A549 (cell line): ENCODE measurements at regions not wholly inside any gene's neighbourhood (a gene's known extent, or its start where the extent isn't known, plus 50 kb on each side); places are given as distances from the start of the nearest gene placed in this dataset.

Experiments
- ATAC-seq, 2 experiments: fragments of 200-7000 bp in 1 of 2; fragments of >200 bp in 1 of 2; cut with Nextera tagmentation in 1 of 2; cut with Tn5 transposase in 1 of 2; 3 replicates each; pipeline versions ENCODE4 v1.8.0 to v1.9.1; 2018 to 2020; ENCODE audit warnings: mild to moderate bottlenecking in 1 of 2, moderate library complexity in 1 of 2
- CTCF ChIA-PET: fragments of 300-600 bp; sonication (Branson Sonifier 250); formaldehyde crosslinking; extraction: SDS; loops from one replicate; lab custom pipeline; 2021; ENCODE audit warnings: antibody characterized with exemption, inconsistent platforms; lab: Yijun Ruan, JAX
- POLR2A ChIA-PET: fragments of 350-600 bp; formaldehyde crosslinking; extraction: SDS; loops from one replicate; lab custom pipeline; 2021; ENCODE audit warnings: antibody characterized with exemption, inconsistent platforms; lab: Yijun Ruan, JAX
- DNase-seq, 2 experiments: peaks; one replicate each; pipeline versions ENCODE4 v3.0.0 to v3.0.0-alpha.2; 2011 to 2016; ENCODE audit warnings: low read depth in 1 of 2, low spot score in 1 of 2
- FAIRE-seq: peaks from 2 replicates; lab custom pipeline; 2011; peaks lifted over from hg19 to GRCh38; lab: Jason Lieb, UNC
- H3K27ac ChIP-seq, 2 experiments: fragments of >200 bp; sonication (Bioruptor Twin); formaldehyde crosslinking; 3 replicates each; pipeline ENCODE4 v1.5.1; 2016 to 2017
- H3K4me1 ChIP-seq: fragments of >200 bp; sonication (Bioruptor Twin); formaldehyde crosslinking; 3 replicates; pipeline ENCODE4 v1.6.1; 2016
- H3K4me2 ChIP-seq: fragments of >200 bp; sonication (Bioruptor Twin); formaldehyde crosslinking; 3 replicates; pipeline ENCODE4 v1.6.1; 2016
- H3K4me3 ChIP-seq: fragments of >200 bp; sonication (Bioruptor Twin); formaldehyde crosslinking; 3 replicates; pipeline ENCODE4 v1.5.1; 2016
- H3K9me3 ChIP-seq: fragments of >200 bp; sonication (Bioruptor Twin); formaldehyde crosslinking; 3 replicates; pipeline ENCODE4 v1.6.1; 2016
- CEBPB ChIP-seq, 2 experiments: fragments of >200 bp in 1 of 2; sonication (Bioruptor Twin) in 1 of 2; formaldehyde crosslinking in 1 of 2; IDR thresholded peaks; 2 replicates each; pipeline ENCODE4 v1.6.1; 2012 to 2016
- CTCF ChIP-seq: fragments of >200 bp; sonication (Bioruptor Twin); formaldehyde crosslinking; IDR thresholded peaks from 3 replicates; pipeline ENCODE4 v1.5.1; 2016
- EHMT2 ChIP-seq: fragments of 200-600 bp; sonication (generic); IDR thresholded peaks from 2 replicates; pipeline ENCODE4 v1.6.1; 2016; ENCODE audit warnings: antibody characterized with exemption, low read depth, mild to moderate bottlenecking, moderate library complexity
- FOSL2 ChIP-seq, 2 experiments: fragments of 450-650 bp in 1 of 2; fragments of >200 bp in 1 of 2; sonication (Bioruptor Twin) in 1 of 2; formaldehyde crosslinking; IDR thresholded peaks; 2 replicates each; pipeline versions ENCODE4 v1.5.0 to v1.6.1; 2016 to 2020; ENCODE audit warnings: mild to moderate bottlenecking in 1 of 2, moderate library complexity in 1 of 2
- FOXS1 ChIP-seq: fragments of 250-450 bp; sonication (Bioruptor Pico); IDR thresholded peaks from 2 replicates; pipeline ENCODE4 v1.5.0; 2020; ENCODE audit warnings: mild to moderate bottlenecking, moderate library complexity
- HOXB5 ChIP-seq: fragments of 250-450 bp; sonication (Bioruptor Pico); IDR thresholded peaks from 2 replicates; pipeline ENCODE4 v1.5.0; 2020; ENCODE audit warnings: mild to moderate bottlenecking, moderate library complexity
- JUNB ChIP-seq: fragments of >200 bp; sonication (Bioruptor Twin); formaldehyde crosslinking; IDR thresholded peaks from 2 replicates; pipeline ENCODE4 v1.6.1; 2016
- KDM5A ChIP-seq: fragments of 200-600 bp; sonication (generic); IDR thresholded peaks from 2 replicates; pipeline ENCODE4 v1.6.1; 2016; ENCODE audit warnings: antibody characterized with exemption, mild to moderate bottlenecking
- MAFK ChIP-seq: fragments of 450-650 bp; IDR thresholded peaks from 2 replicates; pipeline ENCODE4 v1.6.1; 2014; ENCODE audit not compliant: partially characterized antibody
- NFE2L2 ChIP-seq: fragments of 150-350 bp; conservative IDR thresholded peaks from 2 replicates; pipeline ENCODE4 v1.6.1; 2014; ENCODE audit warnings: low read length
- PHF8 ChIP-seq: fragments of 200-600 bp; sonication (generic); IDR thresholded peaks from 2 replicates; pipeline ENCODE4 v1.6.1; 2016; ENCODE audit warnings: low read depth, mild to moderate bottlenecking, antibody characterized with exemption, moderate library complexity, borderline replicate concordance
- POLR2AphosphoS2 ChIP-seq: conservative IDR thresholded peaks from 2 replicates; pipeline ENCODE4 v1.6.1; 2012; ENCODE audit warnings: low read length, improper control_type of control experiment, inconsistent platforms
- RARB ChIP-seq: fragments of 250-450 bp; sonication (Bioruptor Pico); IDR thresholded peaks from 2 replicates; pipeline ENCODE4 v1.8.0; 2021; ENCODE audit warnings: mild to moderate bottlenecking, moderate library complexity
- RCOR1 ChIP-seq: fragments of 150-350 bp; IDR thresholded peaks from 2 replicates; pipeline ENCODE4 v1.6.1; 2014; ENCODE audit warnings: antibody characterized with exemption, low read length, low read depth
- RNF2 ChIP-seq: fragments of 200-600 bp; sonication (generic); IDR thresholded peaks from 2 replicates; pipeline ENCODE4 v1.6.1; 2016; ENCODE audit warnings: low read depth, mild to moderate bottlenecking, antibody characterized with exemption, moderate library complexity, borderline replicate concordance
- WGBS: methylation state at CpG from one replicate; pipeline ENCODE4 v1.1.6; 2017; ENCODE audit errors: missing lambda C conversion rate; 5-methylcytosine and 5-hydroxymethylcytosine counted together
- TF ChIP-seq, protein P1 (sequence below): fragments of >200 bp; sonication (Bioruptor Twin); formaldehyde crosslinking; IDR thresholded peaks from 3 replicates; pipeline ENCODE4 v1.6.1; 2016

- TF ChIP-seq RNF2 = no peak
- TF ChIP-seq CEBPB (IDR thresholded peaks at IDR 0.05) = peak; percentile 92 to 94
- TF ChIP-seq, protein P1, sequence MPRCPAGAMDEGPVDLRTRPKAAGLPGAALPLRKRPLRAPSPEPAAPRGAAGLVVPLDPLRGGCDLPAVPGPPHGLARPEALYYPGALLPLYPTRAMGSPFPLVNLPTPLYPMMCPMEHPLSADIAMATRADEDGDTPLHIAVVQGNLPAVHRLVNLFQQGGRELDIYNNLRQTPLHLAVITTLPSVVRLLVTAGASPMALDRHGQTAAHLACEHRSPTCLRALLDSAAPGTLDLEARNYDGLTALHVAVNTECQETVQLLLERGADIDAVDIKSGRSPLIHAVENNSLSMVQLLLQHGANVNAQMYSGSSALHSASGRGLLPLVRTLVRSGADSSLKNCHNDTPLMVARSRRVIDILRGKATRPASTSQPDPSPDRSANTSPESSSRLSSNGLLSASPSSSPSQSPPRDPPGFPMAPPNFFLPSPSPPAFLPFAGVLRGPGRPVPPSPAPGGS = no peak
- TF ChIP-seq, all 56 proteins: peak for 2
Observed at GRCh38 chr5:143495110-143495509, 91.6 kb upstream of the NR3C1 start (continued).

DNA sequence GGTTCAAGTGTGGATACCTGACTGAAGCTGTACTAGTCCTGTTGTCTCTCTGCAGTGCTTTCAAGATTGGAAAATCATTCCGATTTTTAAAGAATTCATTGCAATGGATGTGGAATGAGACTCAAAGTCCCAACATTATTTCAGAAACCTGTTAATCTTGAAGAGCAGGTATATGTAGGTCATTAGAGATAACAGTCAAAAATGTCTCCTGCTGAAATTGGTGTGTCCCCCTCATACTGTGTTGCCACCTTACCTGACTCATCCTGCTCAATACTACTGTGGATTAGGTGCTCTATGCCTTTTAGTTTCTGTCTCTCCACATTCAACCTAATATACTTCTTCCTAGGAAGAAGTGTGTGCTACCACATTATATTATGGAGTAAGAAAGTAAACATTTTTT lies 91.1 kb upstream of the NR3C1 start:
- ChIA-PET CTCF (interaction anchor here (1.4 kb wide), 1 partner anchor 11 kb away, joined by 3 read pairs; no protein-coding TSS in a partner anchor), POLR2A (interaction anchor here (1.4 kb wide), 1 partner anchor 94 kb away, joined by 3 read pairs; no protein-coding TSS in a partner anchor)
- FAIRE-seq = no peak
- WGBS = 88% methylated on average over 1 of the region's 1 CpG
- no peak for DNase-seq
- Histone ChIP-seq H3K4me3 (no peak overlapping the region), H3K4me1 (peaks cover 72% of the 10 kb centered on the region), H3K27ac (peak overlapping the region; percentile 81 to 90), H3K4me2 (peak overlapping the region; percentile 72), H3K9me3 (peaks cover 4% of the 10 kb centered on the region; the same call in 2 of the 3 replicates)
- peak; percentile 14 to 15; a peak in 4 of 6 replicates for ATAC-seq
- TF ChIP-seq KDM5A = no peak
- TF ChIP-seq, protein P1 = no peak

DNA sequence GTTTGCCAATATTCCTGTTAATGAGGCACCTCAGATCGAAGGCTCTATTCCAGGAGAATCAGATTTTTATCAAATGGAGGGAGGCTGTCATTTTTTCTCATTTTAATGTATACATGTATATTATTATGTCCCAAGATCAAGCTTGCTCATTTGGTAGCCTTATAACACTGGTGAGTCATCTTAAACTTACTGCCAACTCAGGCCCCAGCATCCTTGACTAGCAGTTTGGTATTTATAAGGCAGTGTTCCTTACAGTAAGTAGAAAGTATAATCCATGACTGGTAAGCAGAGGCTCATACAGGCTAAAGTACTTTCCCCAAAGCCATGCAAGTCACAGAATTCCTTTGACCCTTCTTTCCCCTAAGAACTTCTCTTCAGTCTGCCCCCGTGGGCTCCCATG lies 90.7 kb upstream of the NR3C1 start:
- peak in 1 of 2 experiments; percentile 49 for DNase-seq
- H3K9me3 ChIP-seq = peaks cover 4% of the 10 kb centered on the region; the same call in 2 of the 3 replicates
- peak overlapping the region; percentile 81 to 90 for H3K27ac ChIP-seq
- 63% methylated on average over 2 of the region's 2 CpGs for WGBS
- peaks cover 72% of the 10 kb centered on the region for H3K4me1 ChIP-seq
- CTCF ChIA-PET = interaction anchor here (1.4 kb wide), 1 partner anchor 12 kb away, joined by 3 read pairs; no protein-coding TSS in a partner anchor
- TF ChIP-seq FOSL2 (IDR thresholded peaks at IDR 0.05) (no peak; the same call in 1 of the 2 replicates), FOSL2 (CRISPR knock-in tag; IDR thresholded peaks at IDR 0.05) (peak; percentile 83), CEBPB (IDR thresholded peaks at IDR 0.05) (no peak), JUNB (peak; percentile 41; the same call in 1 of the 2 replicates), HOXB5 (CRISPR knock-in tag) (no peak), PHF8 (no peak), RARB (CRISPR knock-in tag) (no peak), MAFK (peak; percentile 6)
- TF ChIP-seq, all 56 proteins: peak for 3
- ATAC-seq = peak in 1 of 2 experiments; percentile 63; a peak in 3 of 6 replicates
- Histone ChIP-seq H3K4me2 (peak overlapping the region; percentile 72), H3K4me3 (no peak overlapping the region)
- peak; percentile 78 for FAIRE-seq
- POLR2A ChIA-PET = no interaction called here

DNA sequence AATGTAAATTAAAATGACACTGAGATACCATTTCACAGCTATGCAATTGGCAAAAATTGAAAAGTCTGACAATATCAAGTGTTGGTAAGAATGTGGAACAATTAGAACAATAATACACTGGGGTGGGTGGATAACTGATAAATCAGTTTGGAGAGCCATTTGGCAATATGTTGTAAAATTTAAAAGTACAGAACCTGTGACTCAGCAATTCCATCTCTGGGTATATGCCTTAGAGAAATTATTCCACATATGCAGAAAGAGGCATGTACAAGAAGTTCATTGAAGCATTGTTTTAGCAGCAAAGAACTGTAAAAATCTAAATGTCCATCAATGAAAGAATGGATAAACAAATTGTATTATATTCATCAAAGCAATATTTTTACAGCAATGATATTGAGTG lies 89.3 kb upstream of the NR3C1 start:
- ATAC-seq = no peak
- FAIRE-seq = no peak
- CTCF ChIA-PET = no interaction called here
- POLR2A ChIA-PET = interaction anchor here (1.6 kb wide), 1 partner anchor 88 kb away, joined by 3 read pairs; no protein-coding TSS in a partner anchor
- Histone ChIP-seq H3K4me3 (no peak overlapping the region), H3K4me1 (peaks cover 68% of the 10 kb centered on the region), H3K4me2 (no peak overlapping the region), H3K27ac (peak overlapping the region; percentile 41 to 75), H3K9me3 (peaks cover 4% of the 10 kb centered on the region; the same call in 2 of the 3 replicates)
- DNase-seq = no peak
- no peak for TF ChIP-seq POLR2AphosphoS2
- no peak for TF ChIP-seq RCOR1
- TF ChIP-seq NFE2L2 = peak; percentile 38
- TF ChIP-seq FOXS1 (CRISPR knock-in tag) = no peak
- TF ChIP-seq MAFK = peak; percentile 80
- TF ChIP-seq CTCF = no peak
- no peak for TF ChIP-seq EHMT2
